GM13977 (cell line): ENCODE measurements at regions not wholly inside any gene's neighbourhood (a gene's known extent, or its start where the extent isn't known, plus 50 kb on each side); places are given as distances from the start of the nearest gene placed in this dataset.

ENCODE experiments used
- DNase-seq: peaks from one replicate; pipeline ENCODE4 v3.0.0; 2012; ENCODE audit warnings: low spot score
- CTCF ChIP-seq: IDR thresholded peaks from 2 replicates; pipeline ENCODE4 v1.5.1; 2012; ENCODE audit warnings: mild to moderate bottlenecking, control low read depth; ENCODE audit not compliant: insufficient read depth; ENCODE audit errors: extremely low read depth, missing control alignments
- in situ Hi-C: fragments of 300-500 bp; cut with MboI; formaldehyde crosslinking; loops from one replicate; pipeline ENCODE4 v1.12.0; 2022; ENCODE audit warnings: low sequenced_read_pairs, low pct_unique_long_range_greater_than_20kb, mixed read lengths, inconsistent platforms; ENCODE audit not compliant: unreplicated experiment

GRCh38 chr12:58174316-58174715 is 232.9 kb downstream of the ATP23 start:
- TF ChIP-seq CTCF, result no peak

DNA sequence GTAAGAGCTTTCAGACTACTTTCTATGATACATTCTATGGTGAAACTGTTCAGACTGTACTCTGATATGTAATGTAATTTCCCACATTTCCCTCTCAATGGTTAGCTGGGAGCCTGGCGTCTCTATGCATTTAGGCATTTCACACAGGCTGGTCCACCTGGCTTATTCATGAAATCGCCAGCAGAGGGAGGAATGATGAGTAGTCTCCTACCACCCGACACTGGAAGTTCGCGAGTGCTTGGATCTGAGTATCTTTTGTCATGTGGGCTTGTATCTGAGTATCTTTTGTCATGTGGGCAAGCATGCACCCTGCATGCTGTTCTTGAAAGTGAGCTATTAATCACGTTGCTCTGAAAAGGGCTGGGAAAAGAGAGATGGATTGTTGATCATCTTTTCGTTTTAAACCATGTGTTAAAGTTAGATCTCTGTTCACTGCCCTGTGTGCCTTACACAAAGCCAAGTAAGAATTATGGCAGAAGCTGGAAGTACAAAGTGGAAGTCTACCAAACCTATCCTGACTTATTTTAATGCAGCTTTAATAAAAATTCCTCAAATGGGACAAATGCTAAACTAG is 235.0 kb downstream of the ATP23 start:
- peak; percentile 25 for TF ChIP-seq CTCF
- in situ Hi-C loops, result no loop called here

More at GRCh38 chr12:58174316-58174715, 232.9 kb downstream of the ATP23 start:
- no peak for DNase-seq
- in situ Hi-C loops, result no loop called here

GRCh38 chr12:58177366-58177765 is 236.0 kb downstream of the ATP23 start:
- TF ChIP-seq CTCF, result no peak
- in situ Hi-C loops, result no loop called here
- no peak for DNase-seq

More for the DNA sequence above, 235.0 kb downstream of the ATP23 start:
- DNase-seq, result no peak

DNA sequence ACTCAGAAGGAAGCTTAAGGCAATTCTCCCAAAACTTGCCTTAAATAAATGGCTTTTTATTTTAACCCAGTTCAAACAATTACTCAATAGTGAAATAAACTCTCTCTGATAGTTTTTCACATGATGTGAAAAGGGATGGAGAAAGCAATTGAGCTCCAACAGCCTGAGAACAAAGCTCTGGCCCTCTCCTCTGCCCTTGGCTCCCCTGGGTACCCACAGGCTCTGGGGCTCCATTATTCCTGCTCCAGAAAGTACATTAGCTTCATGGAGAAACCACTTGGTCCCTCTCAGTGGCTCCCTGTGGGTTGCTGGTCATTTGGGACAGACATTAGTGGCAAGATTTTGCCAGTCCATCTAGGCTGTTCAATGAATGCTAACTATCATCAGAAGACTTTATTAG is 242.8 kb downstream of the ATP23 start:
- in situ Hi-C loops, result no loop called here
- DNase-seq, result no peak
- no peak for TF ChIP-seq CTCF

DNA sequence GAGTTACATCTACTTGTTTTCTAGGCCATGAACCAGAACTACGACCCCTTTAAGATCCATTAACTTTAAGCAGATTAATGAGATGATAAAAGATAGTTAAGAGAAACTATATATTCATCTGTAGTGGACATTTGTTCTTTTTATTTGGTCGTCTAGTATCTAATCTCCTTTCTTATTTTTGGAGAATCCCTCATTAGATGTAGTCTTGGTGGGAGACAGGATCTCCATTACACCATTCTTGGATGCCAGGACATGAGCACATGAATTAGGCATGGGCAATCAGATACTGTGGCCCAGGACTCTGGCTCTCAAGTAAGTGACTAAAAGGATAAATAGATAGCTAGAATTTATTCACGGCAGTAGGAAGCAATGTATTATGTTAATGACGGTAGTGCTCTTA is 245.0 kb downstream of the ATP23 start:
- TF ChIP-seq CTCF, result no peak
- in situ Hi-C loops, result no loop called here
- no peak for DNase-seq

DNA sequence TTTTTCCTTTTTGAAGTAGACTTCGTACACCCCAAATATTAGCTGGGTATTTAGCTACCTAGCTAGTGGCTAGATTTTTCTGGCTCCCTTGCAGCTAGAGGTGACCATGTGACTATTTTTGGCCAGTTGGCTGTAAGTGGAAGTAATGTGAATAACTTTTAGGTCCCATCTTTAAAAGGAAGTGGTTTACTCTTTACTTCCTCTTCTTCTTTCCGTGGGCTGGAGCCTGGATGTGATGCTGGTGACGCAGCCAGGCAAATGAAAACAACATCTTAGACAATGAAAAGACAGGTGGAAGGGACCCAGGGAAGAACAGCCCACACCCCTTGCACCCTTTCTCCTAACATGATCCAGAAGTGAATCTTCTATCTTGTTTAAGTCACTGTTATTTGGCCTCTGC is 245.5 kb downstream of the ATP23 start:
- no peak for TF ChIP-seq CTCF
- in situ Hi-C loops, result no loop called here
- DNase-seq, result no peak

- DNase-seq, result no peak
- in situ Hi-C loops, result no loop called here
- no peak for TF ChIP-seq CTCF
Measured at GRCh38 chr12:58189030-58189429, 247.7 kb downstream of the ATP23 start.
